H1 (cell line): ENCODE measurements at regions not wholly inside any gene's neighbourhood (a gene's known extent, or its start where the extent isn't known, plus 50 kb on each side); places are given as distances from the start of the nearest gene placed in this dataset.
A peak's percentile ranks its signal among the peaks of the same experiment; 100 is the strongest.
"Not testable (repeated sequence)": the region's sequence is repeated elsewhere in the genome, so short reads cannot be mapped to it uniquely, and the experiment has no call there.

Source experiments
- CTCF ChIA-PET: fragments of 300-600 bp; sonication (Branson Sonifier 250); formaldehyde crosslinking; loops from one replicate; lab custom pipeline; 2021; ENCODE audit not compliant: partially characterized antibody; lab: Charles Lee
- POLR2A ChIA-PET: fragments of 300-600 bp; sonication (Branson Sonifier 250); formaldehyde crosslinking; loops from one replicate; lab custom pipeline; 2021; ENCODE audit warnings: inconsistent platforms; ENCODE audit not compliant: partially characterized antibody; lab: Charles Lee
- DNase-seq, 2 experiments: peaks; one replicate each; pipeline versions ENCODE4 v3.0.0 to v3.0.0-alpha.2; 2010 to 2022; ENCODE audit warnings: low spot score in 2 of 2, low read depth in 1 of 2, mixed read lengths in 1 of 2
- FAIRE-seq: peaks from 2 replicates; lab custom pipeline; 2011; peaks lifted over from hg19 to GRCh38; lab: Jason Lieb, UNC
- H2AFZ ChIP-seq: 2 replicates; pipeline ENCODE4 v1.8.1; 2012; ENCODE audit warnings: low read length, inconsistent platforms
- H2AK5ac ChIP-seq: 2 replicates; pipeline ENCODE4 v1.6.1; 2013; ENCODE audit warnings: low read depth, low read length
- H2BK120ac ChIP-seq: replicated peaks from 2 replicates; pipeline ENCODE3; 2013; ENCODE audit warnings: low read depth, low read length, inconsistent platforms
- H2BK12ac ChIP-seq: 2 replicates; pipeline ENCODE4 v1.6.1; 2013; ENCODE audit warnings: low read depth, low read length
- H2BK15ac ChIP-seq: 2 replicates; pipeline ENCODE4 v1.6.1; 2013; ENCODE audit warnings: low read length
- H2BK20ac ChIP-seq: 2 replicates; pipeline ENCODE4 v1.6.1; 2013; ENCODE audit warnings: low read length
- H2BK5ac ChIP-seq: 2 replicates; pipeline ENCODE4 v1.6.1; 2013; ENCODE audit warnings: low read depth, low read length
- H3K14ac ChIP-seq: 2 replicates; pipeline ENCODE4 v1.6.1; 2013; ENCODE audit warnings: inconsistent platforms; ENCODE audit not compliant: insufficient read length
- H3K18ac ChIP-seq: 2 replicates; pipeline ENCODE4 v1.6.1; 2013; ENCODE audit warnings: low read length; ENCODE audit errors: extremely low read depth
- H3K23ac ChIP-seq: 2 replicates; pipeline ENCODE4 v1.6.1; 2013; ENCODE audit warnings: inconsistent platforms; ENCODE audit not compliant: insufficient read length
- H3K23me2 ChIP-seq: 2 replicates; pipeline ENCODE4 v1.6.1; 2013; ENCODE audit warnings: low read depth, low read length
- H3K27ac ChIP-seq: 2 replicates; pipeline ENCODE4 v1.6.1; 2011; ENCODE audit warnings: low read depth, low read length, inconsistent platforms
- H3K27me3 ChIP-seq, 4 experiments: replicated peaks in 1 of 4; 1 replicate in 1 of 4; 2 replicates in 3 of 4; pipeline versions ENCODE4 v1.6.1 to v1.8.1; 2011 to 2013; ENCODE audit warnings: low read length in 3 of 4, mild to moderate bottlenecking in 3 of 4, inconsistent platforms in 2 of 4, mixed read lengths in 2 of 4, moderate library complexity in 1 of 4; ENCODE audit not compliant: control insufficient read depth in 3 of 4, insufficient read depth in 3 of 4; ENCODE audit errors: extremely low read depth in 1 of 4
- H3K36me3 ChIP-seq, 4 experiments: 2 replicates each; pipeline versions ENCODE4 v1.6.1 to v1.8.1; 2011 to 2013; ENCODE audit warnings: mild to moderate bottlenecking in 4 of 4, low read length in 3 of 4, moderate library complexity in 2 of 4, control low read depth in 1 of 4, inconsistent platforms in 1 of 4; ENCODE audit not compliant: insufficient read depth in 4 of 4, control insufficient read depth in 2 of 4
- H3K4ac ChIP-seq: replicated peaks from 2 replicates; pipeline ENCODE3; 2013; ENCODE audit warnings: low read length, low read depth, mixed read lengths, inconsistent platforms; ENCODE audit not compliant: insufficient read length
- H3K4me1 ChIP-seq, 4 experiments: replicated peaks in 1 of 4; 1 replicate in 1 of 4; 2 replicates in 3 of 4; pipeline versions ENCODE4 v1.6.1 to v1.8.1; 2011 to 2013; ENCODE audit warnings: low read length in 3 of 4, inconsistent platforms in 2 of 4, mixed read lengths in 1 of 4; ENCODE audit not compliant: insufficient read depth in 4 of 4, control insufficient read depth in 3 of 4
- H3K4me2 ChIP-seq, 2 experiments: 2 replicates each; pipeline versions ENCODE4 v1.6.1 to v1.8.1; 2011 to 2013; ENCODE audit warnings: low read depth in 2 of 2, low read length in 2 of 2, control low read depth in 1 of 2, inconsistent platforms in 1 of 2, mild to moderate bottlenecking in 1 of 2; ENCODE audit not compliant: insufficient read depth in 1 of 2
- H3K4me3 ChIP-seq, 4 experiments: fragments of 200-600, 300-600 bp in 1 of 4; sonication (generic), shearing (Covaris generic), sonication (Bioruptor Twin) in 1 of 4; 2 replicates each; pipeline versions ENCODE4 v1.5.1 to v1.8.1; 2011 to 2016; ENCODE audit warnings: low read length in 4 of 4, low read depth in 3 of 4, control low read depth in 2 of 4, inconsistent platforms in 2 of 4, mild to moderate bottlenecking in 2 of 4, mixed read lengths in 1 of 4, moderate library complexity in 1 of 4; ENCODE audit not compliant: insufficient read depth in 2 of 4; ENCODE audit errors: extremely low read depth in 1 of 4
- H3K56ac ChIP-seq: replicated peaks from 2 replicates; pipeline ENCODE3; 2013; ENCODE audit warnings: low read depth, mild to moderate bottlenecking, mixed read lengths, low read length, inconsistent platforms; ENCODE audit not compliant: insufficient read length
- H3K79me1 ChIP-seq: 2 replicates; pipeline ENCODE4 v1.6.1; 2013; ENCODE audit warnings: low read depth, low read length, control low read depth
- H3K79me2 ChIP-seq, 2 experiments: 2 replicates each; pipeline versions ENCODE4 v1.6.1 to v1.8.1; 2012 to 2013; ENCODE audit warnings: low read length in 2 of 2, mild to moderate bottlenecking in 2 of 2, inconsistent platforms in 1 of 2; ENCODE audit not compliant: insufficient read depth in 2 of 2, control insufficient read depth in 1 of 2
- H3K9ac ChIP-seq, 4 experiments: replicated peaks in 1 of 4; 1 replicate in 1 of 4; 2 replicates in 3 of 4; pipeline versions ENCODE4 v1.6.1 to v1.8.1; 2011 to 2013; ENCODE audit warnings: low read depth in 3 of 4, low read length in 3 of 4, control low read depth in 2 of 4, mild to moderate bottlenecking in 2 of 4, moderate library complexity in 2 of 4, inconsistent platforms in 1 of 4; ENCODE audit errors: extremely low read depth in 1 of 4
- H3K9me3 ChIP-seq, 2 experiments: 2 replicates each; pipeline versions ENCODE4 v1.6.1 to v1.8.1; 2012 to 2013; ENCODE audit warnings: mild to moderate bottlenecking in 2 of 2, moderate library complexity in 2 of 2, control low read depth in 1 of 2, inconsistent platforms in 1 of 2, low read depth in 1 of 2, low read length in 1 of 2, mixed read lengths in 1 of 2; ENCODE audit not compliant: insufficient read depth in 2 of 2
- H4K20me1 ChIP-seq, 2 experiments: replicated peaks in 1 of 2; 2 replicates each; pipeline versions ENCODE3 to v1.8.1; 2011 to 2013; ENCODE audit warnings: inconsistent platforms in 2 of 2, low read length in 2 of 2, mild to moderate bottlenecking in 1 of 2; ENCODE audit not compliant: insufficient read depth in 2 of 2, control insufficient read depth in 1 of 2
- H4K5ac ChIP-seq: 2 replicates; pipeline ENCODE4 v1.6.1; 2013; ENCODE audit warnings: low read length, low read depth, mixed read lengths, inconsistent platforms; ENCODE audit not compliant: insufficient read length
- H4K8ac ChIP-seq: 2 replicates; pipeline ENCODE4 v1.8.0; 2013; ENCODE audit warnings: mild to moderate bottlenecking, moderate library complexity, low read length, inconsistent platforms; ENCODE audit not compliant: insufficient read depth; ENCODE audit errors: extremely low read depth
- H4K91ac ChIP-seq: replicated peaks from 2 replicates; pipeline ENCODE3; 2013; ENCODE audit warnings: low read length, mixed read lengths, inconsistent platforms; ENCODE audit not compliant: insufficient read length
- RAD21 ChIP-seq, 2 experiments: IDR thresholded peaks in 1 of 2; conservative IDR thresholded peaks in 1 of 2; 2 replicates each; pipeline ENCODE4 v1.6.1; 2011; ENCODE audit warnings: low read depth in 2 of 2, low read length in 2 of 2, improper control_type of control experiment in 1 of 2, inconsistent platforms in 1 of 2, mild to moderate bottlenecking in 1 of 2, moderate library complexity in 1 of 2
- WGBS, 2 experiments: shearing (Covaris generic) in 1 of 2; methylation state at CpG; one replicate each; pipeline versions ENCODE4 v1.1.6 to v1.1.7; 2013 to 2015; ENCODE audit warnings: low lambda C conversion rate in 2 of 2, mixed read lengths in 2 of 2, inconsistent platforms in 1 of 2, low coverage in 1 of 2, missing lambda C conversion rate in 1 of 2; ENCODE audit not compliant: insufficient replicate concordance in 2 of 2, insufficient coverage in 1 of 2, insufficient read length in 1 of 2; ENCODE audit errors: extremely low coverage in 1 of 2, missing lambda C conversion rate in 1 of 2; 5-methylcytosine and 5-hydroxymethylcytosine counted together

DNA sequence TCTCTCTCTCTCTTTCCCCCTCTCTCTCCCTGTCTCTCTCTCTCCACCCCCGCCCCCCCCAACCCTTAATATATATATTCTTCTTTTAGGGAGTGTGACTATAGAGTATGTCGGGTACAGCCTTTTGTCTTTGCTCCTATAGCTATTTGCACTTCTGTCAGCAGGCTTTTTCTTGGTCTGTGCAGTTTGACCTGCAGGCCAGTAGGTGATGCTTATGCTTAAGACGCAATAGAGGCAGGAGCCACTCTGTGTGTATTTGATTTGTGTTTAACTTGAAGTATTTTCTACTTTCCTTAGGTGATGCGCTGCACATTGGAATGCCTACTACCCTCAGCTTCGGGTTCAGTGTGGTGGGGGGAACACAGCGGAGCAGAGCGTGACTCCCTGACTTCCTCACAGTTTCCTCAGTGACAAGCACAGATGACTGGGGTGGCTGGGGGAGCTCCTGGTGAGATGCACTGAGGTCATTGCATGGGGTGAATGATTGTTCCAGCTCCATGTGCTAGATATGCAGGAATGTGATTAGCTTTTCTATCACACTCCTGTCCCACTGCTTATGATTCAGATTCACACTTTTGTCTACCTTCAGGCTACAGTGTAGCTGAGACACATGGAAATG lies 407.1 kb upstream of the PCDH11Y start:
- not testable (repeated sequence) for H3K27me3 ChIP-seq

More for the DNA sequence above, 407.1 kb upstream of the PCDH11Y start:
- H3K18ac ChIP-seq, POLR2A ChIA-PET, H2BK15ac ChIP-seq, H2BK20ac ChIP-seq, H3K4ac ChIP-seq, DNase-seq, H3K4me1 ChIP-seq, H2BK12ac ChIP-seq, H4K91ac ChIP-seq, H3K79me1 ChIP-seq, H3K36me3 ChIP-seq, H2AK5ac ChIP-seq, H3K23me2 ChIP-seq, H2AFZ ChIP-seq, H3K9ac ChIP-seq, H4K8ac ChIP-seq, H2BK120ac ChIP-seq, H3K27ac ChIP-seq, H3K56ac ChIP-seq, H3K4me2 ChIP-seq, H3K79me2 ChIP-seq, H3K14ac ChIP-seq, H4K5ac ChIP-seq, H4K20me1 ChIP-seq, H3K4me3 ChIP-seq, H3K23ac ChIP-seq, H3K9me3 ChIP-seq, H2BK5ac ChIP-seq: not testable (repeated sequence)
- CTCF ChIA-PET: interaction anchor here (1.3 kb wide), 1 partner anchor 13 kb away, joined by 5 read pairs; no protein-coding TSS in a partner anchor
- peak; percentile 84 for FAIRE-seq
- whole genome bisulfite sequencing, 2 experiments: 69% methylated on average over 4 of the region's 7 CpGs; no CpG with 5 or more reads in 1 of the 2 experiments
- TF ChIP-seq RAD21 (IDR thresholded peaks at IDR 0.05 in 1 of 2, conservative IDR thresholded peaks at IDR 0.05 in 1 of 2; ENCODE audit: low read depth in 2 of 2, low read length in 2 of 2): peak; percentile 10 to 14; a peak in 1 of 4 replicates
